K562 (cell line): ENCODE measurements at regions not wholly inside any gene's neighbourhood (a gene's known extent, or its start where the extent isn't known, plus 50 kb on each side); places are given as distances from the start of the nearest gene placed in this dataset.
"Not testable (repeated sequence)": the region's sequence is repeated elsewhere in the genome, so short reads cannot be mapped to it uniquely, and the experiment has no call there.

Experiments
- BMI1 ChIP-seq: fragments of 150-350 bp; IDR thresholded peaks from 2 replicates; pipeline ENCODE4 v1.6.1; 2014; ENCODE audit warnings: low read length
- CTCF ChIP-seq, 3 experiments: IDR thresholded peaks in 2 of 3; conservative IDR thresholded peaks in 1 of 3; 2 replicates each; pipeline ENCODE4 v1.5.1; 2011 to 2012; ENCODE audit warnings: low read length in 3 of 3, mild to moderate bottlenecking in 3 of 3, control low read depth in 2 of 3, improper control_type of control experiment in 1 of 3, inconsistent platforms in 1 of 3, low read depth in 1 of 3, mixed read lengths in 1 of 3, moderate library complexity in 1 of 3; ENCODE audit not compliant: insufficient read depth in 2 of 3
- ELK1 ChIP-seq: sonication (generic); formaldehyde crosslinking; IDR thresholded peaks from 2 replicates; pipeline ENCODE4 v1.8.1; 2022; ENCODE audit warnings: missing genetic modification reagents
- FOXK1 ChIP-seq: sonication (generic); formaldehyde crosslinking; IDR thresholded peaks from 2 replicates; pipeline ENCODE4 v1.8.0; 2022; ENCODE audit warnings: missing genetic modification reagents, mild to moderate bottlenecking, borderline replicate concordance
- HDAC8 ChIP-seq: fragments of 450-650 bp; IDR thresholded peaks from 2 replicates; pipeline ENCODE4 v1.6.1; 2016; ENCODE audit warnings: mild to moderate bottlenecking, missing genetic modification characterization, moderate library complexity, missing compliant biosample characterization
- NFXL1 ChIP-seq: fragments of 450-650 bp; formaldehyde crosslinking; IDR thresholded peaks from 2 replicates; pipeline ENCODE4 v1.4.0; 2021; ENCODE audit warnings: mild to moderate bottlenecking
- PYGO2 ChIP-seq: fragments of 450-650 bp; IDR thresholded peaks from 2 replicates; pipeline ENCODE4 v1.6.1; 2016; ENCODE audit warnings: mild to moderate bottlenecking, missing genetic modification characterization, moderate library complexity, missing compliant biosample characterization
- TFAP4 ChIP-seq: sonication (generic); formaldehyde crosslinking; IDR thresholded peaks from 2 replicates; pipeline ENCODE4 v1.8.0; 2022; ENCODE audit warnings: missing genetic modification reagents, mild to moderate bottlenecking, moderate library complexity, borderline replicate concordance
- TGIF2 ChIP-seq: sonication (generic); formaldehyde crosslinking; IDR thresholded peaks from 2 replicates; pipeline ENCODE4 v1.8.1; 2022; ENCODE audit warnings: mild to moderate bottlenecking, missing genetic modification reagents, moderate library complexity
- TSHZ1 ChIP-seq: fragments of 250-450 bp; sonication (Bioruptor Pico); IDR thresholded peaks from 2 replicates; pipeline ENCODE4 v1.4.0; 2020; ENCODE audit warnings: mild to moderate bottlenecking, moderate library complexity

GRCh38 chr2:89806363-89806762 lies 1114.9 kb downstream of the RPIA start:
- not testable (repeated sequence) for TF ChIP-seq TSHZ1 (CRISPR knock-in tag); TGIF2; CTCF (IDR thresholded peaks at IDR 0.05 in 2 of 3, conservative IDR thresholded peaks at IDR 0.05 in 1 of 3; ENCODE audit: insufficient read depth in 2 of 3, low read depth in 1 of 3, low read length in 3 of 3); TFAP4; NFXL1 (CRISPR knock-in tag); PYGO2 (tag); FOXK1 (CRISPR knock-in tag); BMI1; ELK1 (CRISPR knock-in tag); HDAC8 (tag)
